ENCODE measurements at regions not wholly inside any gene's neighbourhood (a gene's known extent, or its start where the extent isn't known, plus 50 kb on each side); places are given as distances from the start of the nearest gene placed in this dataset.

DNA sequence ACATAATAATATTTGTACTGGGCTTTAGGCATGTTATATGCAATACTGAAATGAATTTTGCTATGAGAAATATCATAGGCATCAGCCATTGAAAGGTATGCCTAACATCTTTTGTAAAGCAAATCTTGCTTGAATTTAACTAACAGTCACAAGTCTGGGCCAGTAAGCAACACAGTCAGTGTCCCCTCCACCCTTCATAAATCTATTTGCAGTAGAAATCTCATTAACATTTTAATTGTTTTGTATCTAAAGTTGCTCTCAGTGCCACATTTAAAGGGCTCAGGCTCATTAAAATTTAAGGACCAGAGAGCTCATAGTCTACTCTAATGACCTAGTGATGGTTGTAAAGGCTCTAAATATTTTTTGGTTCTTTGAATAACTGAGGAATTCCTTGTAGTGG lies 167.2 kb upstream of the GOLIM4 start:
- TF ChIP-seq EZH2 (IDR thresholded peaks at IDR 0.05) (no peak), POLR2AphosphoS5 (IDR thresholded peaks at IDR 0.05; ENCODE audit: borderline replicate concordance, low read depth, low read length) (no peak)
